GM08714 (cell line): ENCODE measurements at regions not wholly inside any gene's neighbourhood (a gene's known extent, or its start where the extent isn't known, plus 50 kb on each side); places are given as distances from the start of the nearest gene placed in this dataset.

Source experiments
- H3K4me3 ChIP-seq: fragments of 200-500 bp; sonication (Bioruptor generic); 2 replicates; pipeline ENCODE4 v1.5.1; 2014; ENCODE audit warnings: mild to moderate bottlenecking, low read length, inconsistent platforms
- ZNF274 ChIP-seq: IDR thresholded peaks from 2 replicates; pipeline ENCODE4 v1.6.1; 2012; ENCODE audit warnings: mild to moderate bottlenecking, low read depth, low read length

GRCh38 chr5:56480705-56481427, 247.7 kb upstream of the ANKRD55 start:
- H3K4me3 ChIP-seq = peak overlapping the region; percentile 42; the same call in 1 of the 2 replicates
- TF ChIP-seq ZNF274 = no peak

GRCh38 chr5:56480078-56480704, 247.1 kb upstream of the ANKRD55 start:
- H3K4me3 ChIP-seq = peak overlapping the region; percentile 42; the same call in 1 of the 2 replicates
- TF ChIP-seq ZNF274 = no peak

GRCh38 chr5:56479696-56480077, 246.6 kb upstream of the ANKRD55 start:
- TF ChIP-seq ZNF274 = no peak
- H3K4me3 ChIP-seq = no peak overlapping the region; the same call in 1 of the 2 replicates

GRCh38 chr5:56479126-56479525, 246.0 kb upstream of the ANKRD55 start:
- no peak overlapping the region for H3K4me3 ChIP-seq
- TF ChIP-seq ZNF274 = no peak

- TF ChIP-seq ZNF274 = no peak
Observed at GRCh38 chr5:56478062-56478461, 244.9 kb upstream of the ANKRD55 start.

GRCh38 chr5:56476487-56476856, 243.3 kb upstream of the ANKRD55 start:
- no peak for TF ChIP-seq ZNF274
- H3K4me3 ChIP-seq = no peak overlapping the region

More at GRCh38 chr5:56478062-56478461, 244.9 kb upstream of the ANKRD55 start:
- H3K4me3 ChIP-seq = no peak overlapping the region

GRCh38 chr5:56475689-56476486, 242.8 kb upstream of the ANKRD55 start:
- no peak for TF ChIP-seq ZNF274
- H3K4me3 ChIP-seq = no peak overlapping the region

GRCh38 chr5:56471707-56472106, 238.6 kb upstream of the ANKRD55 start:
- H3K4me3 ChIP-seq = no peak overlapping the region

GRCh38 chr5:56470007-56470406, 236.9 kb upstream of the ANKRD55 start:
- H3K4me3 ChIP-seq = no peak overlapping the region
- TF ChIP-seq ZNF274 = no peak

More at GRCh38 chr5:56471707-56472106, 238.6 kb upstream of the ANKRD55 start:
- TF ChIP-seq ZNF274 = no peak

GRCh38 chr5:56468277-56468676, 235.1 kb upstream of the ANKRD55 start:
- no peak for TF ChIP-seq ZNF274
- no peak overlapping the region for H3K4me3 ChIP-seq

GRCh38 chr5:56467176-56467717, 234.1 kb upstream of the ANKRD55 start:
- H3K4me3 ChIP-seq = no peak overlapping the region
- no peak for TF ChIP-seq ZNF274

GRCh38 chr5:56466136-56466816, 233.1 kb upstream of the ANKRD55 start:
- no peak for TF ChIP-seq ZNF274
- no peak overlapping the region for H3K4me3 ChIP-seq

- H3K4me3 ChIP-seq = no peak overlapping the region
- TF ChIP-seq ZNF274 = no peak
Observed at GRCh38 chr5:56465769-56466135, 232.6 kb upstream of the ANKRD55 start.
